Non-pigmented ciliary epithelial cell (primary cell): ENCODE measurements at regions not wholly inside any gene's neighbourhood (a gene's known extent, or its start where the extent isn't known, plus 50 kb on each side); places are given as distances from the start of the nearest gene placed in this dataset.
"Not testable (repeated sequence)": the region's sequence is repeated elsewhere in the genome, so short reads cannot be mapped to it uniquely, and the experiment has no call there.

Experiments used
- DNase-seq: peaks from one replicate; pipeline ENCODE4 v3.0.0-alpha.2; 2010; ENCODE audit warnings: low read depth

DNA sequence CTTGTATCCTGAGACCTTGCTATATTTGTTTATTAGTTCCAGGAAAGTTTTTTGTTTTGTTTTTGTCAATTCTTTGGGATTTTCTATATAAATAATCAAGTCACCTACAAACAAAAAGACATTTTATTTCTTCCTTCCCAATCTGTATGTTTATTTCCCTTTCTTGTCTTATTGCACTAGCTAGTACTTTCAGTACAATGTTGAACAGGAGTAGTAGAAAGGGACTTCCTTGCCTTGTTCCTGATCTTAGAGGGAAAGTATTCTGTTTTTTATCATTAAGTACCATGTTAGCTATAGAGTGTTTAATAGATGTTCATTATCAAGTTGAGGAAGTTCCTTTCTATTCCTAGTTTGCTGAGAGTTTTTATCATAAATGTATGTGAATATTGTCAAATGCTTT lies 119.5 kb upstream of the TLE4 start:
- DNase-seq = no peak

DNA sequence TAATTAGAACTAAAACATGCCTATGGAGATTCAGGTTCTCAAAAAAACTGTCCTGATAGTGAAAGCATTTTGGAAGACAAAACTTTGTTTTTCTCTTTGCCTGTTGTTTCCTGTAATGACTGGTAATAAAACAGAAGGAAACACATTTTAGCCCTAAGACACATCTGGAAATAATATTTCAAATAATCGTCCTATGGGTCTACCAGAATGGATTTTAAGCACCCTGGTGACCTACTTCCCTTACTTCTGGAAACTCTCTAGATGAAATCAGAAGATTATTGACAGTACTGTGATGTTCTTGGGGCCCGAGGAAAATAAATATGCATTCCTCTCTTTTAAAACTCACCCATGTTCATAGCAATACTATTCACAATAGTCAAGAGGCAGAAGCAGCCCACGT lies 110.1 kb upstream of the TLE4 start:
- DNase-seq = no peak

DNA sequence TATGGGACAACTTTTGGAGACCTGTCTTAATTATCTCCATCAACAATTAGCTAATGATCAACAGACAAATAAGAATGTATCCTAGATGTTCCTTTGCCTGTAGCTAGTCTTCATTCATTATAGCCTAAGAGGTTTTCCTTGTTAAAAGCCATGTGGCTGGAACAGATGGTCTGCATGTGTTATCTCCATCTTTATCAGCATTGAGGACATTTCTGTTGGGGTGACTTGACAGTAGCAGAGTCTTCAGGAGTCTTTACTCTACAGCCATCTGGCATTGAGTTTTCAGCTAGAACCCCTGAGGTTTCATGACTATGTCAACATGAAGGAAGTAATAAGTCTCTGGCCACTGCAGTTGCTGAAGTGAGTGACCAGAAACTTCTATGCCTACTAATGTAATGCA lies 106.6 kb upstream of the TLE4 start:
- no peak for DNase-seq

DNA sequence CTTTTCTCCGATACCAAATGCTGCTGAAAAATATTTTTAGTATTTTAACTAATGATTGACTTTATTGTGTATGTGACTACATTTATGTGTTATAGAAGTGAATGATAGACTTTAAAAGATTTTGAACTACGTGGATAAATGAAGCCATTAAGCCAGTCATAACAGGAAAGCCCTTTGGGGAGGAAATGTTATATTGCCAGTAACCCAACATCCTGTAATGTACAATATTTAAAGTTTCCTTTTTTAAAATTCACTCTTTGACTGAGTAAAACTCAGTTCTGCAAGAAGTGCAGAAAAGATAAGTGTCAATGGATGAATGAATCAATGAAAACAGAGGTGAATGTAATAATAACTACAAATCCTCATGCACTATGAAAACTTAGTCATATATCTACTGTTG lies 102.6 kb upstream of the TLE4 start:
- DNase-seq = no peak

DNA sequence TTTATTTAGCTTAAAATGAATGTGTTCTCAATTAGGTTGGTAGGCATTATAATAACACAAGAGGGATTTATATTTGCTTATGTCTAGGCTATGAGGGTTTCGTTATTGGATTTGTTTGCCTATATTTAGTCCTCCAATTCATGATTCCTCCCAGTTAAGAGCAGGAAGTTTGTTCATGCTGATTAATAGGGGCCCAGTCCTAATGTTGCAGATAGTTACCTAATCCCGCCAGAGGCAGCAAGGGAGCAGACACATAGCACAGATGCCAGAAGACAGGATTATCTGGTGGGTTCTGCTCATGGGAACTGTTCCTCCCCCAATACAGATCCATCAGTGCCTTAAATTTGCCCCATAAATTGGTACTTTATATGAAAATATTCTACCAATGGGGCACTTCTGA lies 100.8 kb upstream of the TLE4 start:
- no peak for DNase-seq

DNA sequence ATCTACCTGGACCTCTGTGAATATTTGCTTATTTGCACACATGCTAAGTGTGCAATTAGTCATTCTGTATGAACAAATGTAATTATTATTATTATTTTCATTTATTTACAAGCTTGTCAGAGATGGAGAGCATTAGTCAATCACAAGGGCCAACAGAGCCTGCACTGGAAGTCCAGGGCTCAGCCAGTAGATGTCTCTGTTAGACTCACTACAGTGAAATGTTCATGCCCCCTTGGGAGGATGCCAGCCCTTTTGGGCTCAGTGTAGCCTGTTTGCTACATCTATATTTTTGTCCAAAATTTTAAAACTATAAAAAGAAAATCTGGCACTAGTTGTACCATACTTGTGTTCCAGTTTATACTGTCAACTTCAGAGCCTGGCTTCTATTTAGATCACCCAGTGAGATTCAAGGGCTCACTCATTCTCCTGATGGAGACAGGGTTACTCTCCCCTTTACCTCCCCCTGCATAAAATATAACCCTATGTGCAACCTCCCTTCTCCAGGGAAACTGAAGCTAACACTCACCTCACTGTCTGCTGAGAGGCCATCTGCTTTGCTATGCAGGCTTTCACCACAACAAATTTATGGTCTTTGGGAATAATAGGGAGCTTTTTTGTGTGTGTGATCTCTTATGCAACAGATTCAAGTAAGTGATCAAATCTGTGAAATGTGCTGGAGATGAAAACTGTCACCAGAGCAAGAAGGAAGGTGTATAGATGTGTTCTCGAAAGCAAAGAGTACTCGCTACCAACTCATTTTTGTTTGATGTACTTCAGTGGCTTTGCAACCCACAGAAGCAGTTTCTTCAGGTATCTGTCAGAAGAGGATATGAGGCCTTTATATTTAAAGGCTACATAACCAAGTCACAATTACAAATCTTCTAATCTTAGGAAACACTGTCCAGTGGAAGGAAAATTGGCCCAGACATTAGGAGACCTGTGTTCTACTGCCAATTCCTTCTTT lies 99.9 kb upstream of the TLE4 start:
- DNase-seq = no peak

DNA sequence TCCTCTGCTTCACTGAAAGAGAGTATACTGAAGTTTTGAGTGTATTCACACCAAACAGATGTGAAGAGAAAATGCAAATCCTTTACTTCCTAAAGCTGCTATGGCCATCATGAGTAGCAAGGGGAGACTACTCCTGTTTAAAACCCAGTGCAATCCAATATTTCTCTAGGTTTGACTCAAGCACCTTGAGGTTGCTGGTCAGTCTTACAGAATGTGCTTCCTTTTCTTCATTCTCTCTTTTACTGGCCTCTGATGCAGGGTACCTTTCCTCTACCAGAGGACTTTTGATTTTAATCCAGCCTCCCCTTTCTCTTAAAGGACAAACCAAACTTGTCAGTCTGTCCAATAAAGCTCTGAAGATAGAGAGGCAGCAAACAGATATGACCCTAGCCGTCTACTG lies 98.1 kb upstream of the TLE4 start:
- no peak for DNase-seq

DNA sequence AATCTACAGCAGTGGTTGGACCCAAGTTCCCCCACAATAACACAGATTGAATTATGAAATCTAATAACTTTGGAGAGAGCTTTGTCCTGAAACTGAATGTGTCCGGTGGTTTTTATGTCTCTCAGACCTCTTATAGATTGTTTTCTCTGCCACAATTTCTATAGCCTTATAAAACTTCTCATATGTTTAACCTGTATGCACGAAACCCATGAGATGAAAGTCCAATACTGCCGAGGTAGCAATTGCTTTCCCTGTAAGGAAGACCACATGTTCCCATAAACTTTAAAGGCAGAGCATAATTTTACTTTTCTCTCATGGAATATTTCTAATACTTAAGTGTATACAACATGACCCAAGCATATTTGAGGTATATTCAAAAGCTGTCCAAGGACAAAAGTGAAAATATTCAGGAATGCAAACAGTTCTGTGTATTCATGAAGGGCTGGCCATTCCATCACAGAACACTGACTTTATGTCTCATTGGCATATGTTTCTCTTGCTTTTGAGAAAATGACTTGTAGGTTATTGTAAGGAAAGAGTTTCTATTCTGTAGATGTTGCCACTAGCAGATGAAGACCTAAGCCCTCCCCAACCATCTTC lies 94.4 kb upstream of the TLE4 start:
- no peak for DNase-seq

DNA sequence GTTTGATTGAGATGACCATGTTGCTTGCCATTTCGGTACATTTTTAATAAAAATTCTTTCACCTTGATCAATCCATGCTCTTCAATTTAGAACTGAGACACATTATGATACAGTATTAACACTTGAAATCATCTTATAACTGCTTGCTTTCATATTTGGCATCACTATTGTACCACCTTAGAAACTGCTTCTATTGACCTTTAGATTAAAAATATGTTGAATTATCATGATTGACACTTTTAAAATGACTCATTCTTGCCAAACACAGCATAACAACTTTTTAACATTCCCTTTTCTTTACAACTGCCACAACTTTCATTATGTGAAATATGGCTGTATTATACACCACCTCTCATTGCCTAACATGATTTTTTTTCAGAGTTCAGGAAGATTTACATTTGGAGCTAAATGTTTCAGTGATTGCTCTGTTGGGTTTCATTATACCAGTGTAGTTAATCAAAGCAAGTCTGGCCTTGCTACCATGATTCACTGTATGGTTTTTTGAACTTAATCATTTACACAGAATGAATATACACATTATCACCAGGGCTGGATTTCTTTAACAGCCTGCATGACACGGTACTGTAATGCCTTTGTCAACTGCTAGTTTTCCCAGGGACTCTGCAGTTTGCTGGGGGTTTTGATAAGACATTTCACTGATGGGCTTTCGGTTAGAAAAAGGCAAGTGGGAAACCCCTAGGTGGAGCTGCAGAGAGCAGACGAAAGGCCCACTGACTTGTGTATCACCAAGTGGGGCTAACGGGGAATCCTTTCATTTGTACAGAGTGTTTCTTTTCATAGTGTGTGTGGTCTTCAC lies 93.6 kb upstream of the TLE4 start:
- no peak for DNase-seq

DNA sequence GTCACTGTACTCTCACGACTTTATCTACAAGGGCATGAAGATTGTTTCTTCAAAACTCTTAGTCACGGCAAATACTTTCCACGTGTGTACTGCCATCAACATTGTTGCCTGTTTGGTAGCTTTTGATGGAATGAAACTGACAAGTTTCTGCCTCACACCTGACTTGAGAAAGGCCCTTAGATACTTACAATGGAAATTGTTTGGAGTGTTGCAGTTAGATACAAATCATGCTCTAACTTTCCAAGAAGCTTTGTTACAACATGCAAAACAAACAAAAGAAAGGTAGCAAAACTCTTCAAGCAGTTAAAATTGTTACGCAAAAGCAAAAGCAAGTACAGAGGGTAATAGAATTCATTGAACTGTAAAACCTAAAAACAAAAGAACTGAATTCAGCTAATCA lies 91.1 kb upstream of the TLE4 start:
- DNase-seq = no peak

DNA sequence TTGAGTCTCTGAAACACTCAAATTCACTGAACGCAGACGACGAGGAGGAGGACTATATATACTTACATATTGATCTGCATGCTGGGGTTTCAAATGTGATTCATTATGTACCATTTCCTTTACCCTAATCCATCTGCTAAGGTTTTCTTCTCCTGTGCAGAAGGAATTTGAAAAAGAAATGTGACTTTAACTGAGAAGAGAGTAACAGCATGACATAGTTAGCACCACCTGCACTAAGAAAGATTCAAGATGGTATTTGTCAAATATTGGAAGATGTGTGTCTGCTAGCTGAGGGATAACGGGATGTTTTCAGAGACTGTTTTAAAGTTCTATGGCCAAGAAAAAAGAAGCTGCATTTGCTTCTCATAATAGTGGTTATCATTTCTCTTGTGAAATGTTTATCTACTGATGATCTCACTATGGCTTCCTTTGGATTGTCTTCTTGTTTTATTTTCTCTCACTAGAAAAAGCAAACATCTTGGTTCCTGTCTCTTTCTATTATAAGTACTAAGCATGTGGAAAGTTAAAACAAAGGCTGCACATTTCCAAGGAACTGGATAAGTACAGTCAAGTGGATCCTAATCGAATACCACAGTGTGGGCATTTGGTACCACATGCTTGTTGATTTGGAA lies 89.8 kb upstream of the TLE4 start:
- DNase-seq = no peak

DNA sequence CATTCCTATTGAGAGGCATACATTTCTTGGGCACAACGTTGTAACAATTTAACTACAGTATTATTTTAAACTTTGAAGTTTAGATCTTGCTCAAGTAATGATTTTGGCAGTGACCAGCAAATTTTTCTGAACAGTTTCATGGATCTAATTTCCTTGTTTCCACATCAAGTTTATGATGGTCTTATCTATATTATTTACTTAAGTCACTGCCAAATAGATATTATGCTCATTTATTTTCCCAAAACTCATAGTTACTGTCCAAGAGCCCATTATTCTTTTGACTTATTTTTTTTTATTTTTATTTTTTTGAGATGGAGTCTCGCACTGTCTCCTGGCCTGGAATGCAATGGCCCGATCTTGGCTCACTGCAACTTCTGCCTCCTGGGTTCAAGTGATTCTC lies 86.5 kb upstream of the TLE4 start:
- DNase-seq = no peak

DNA sequence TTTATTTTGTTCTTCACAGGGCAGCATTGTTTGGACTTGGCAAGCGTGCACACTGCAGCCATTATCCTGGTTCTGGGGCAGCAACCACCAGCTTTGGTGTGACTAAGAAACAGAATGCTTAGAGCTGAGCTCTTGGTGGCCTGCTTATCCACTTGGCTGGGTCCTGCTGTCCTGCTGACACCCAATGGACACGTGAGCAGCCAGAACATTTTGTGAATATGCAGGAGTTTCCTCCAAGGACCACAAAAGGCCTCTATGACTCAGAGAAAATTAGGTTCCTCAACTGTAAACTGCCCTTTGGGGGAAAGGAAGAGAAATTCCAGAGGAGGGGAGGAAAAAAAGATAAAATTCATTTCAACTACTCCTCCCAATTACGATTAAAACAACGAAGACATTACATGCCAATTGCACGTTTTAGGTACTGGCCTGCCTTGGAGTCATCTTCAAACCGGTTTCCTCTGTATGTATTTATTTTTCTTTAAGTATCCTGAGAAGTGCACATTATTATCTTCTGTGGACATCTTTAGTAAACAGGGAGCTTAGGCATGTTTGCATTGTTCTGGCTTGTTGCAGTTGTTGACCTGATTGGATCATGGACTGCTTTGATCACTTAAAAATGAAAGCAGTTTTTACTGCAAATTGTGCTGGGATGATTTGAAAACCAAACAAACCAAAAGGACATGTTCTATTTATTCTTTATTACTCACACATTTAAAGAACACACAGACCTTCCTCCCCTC lies 82.3 kb upstream of the TLE4 start:
- peak; percentile 44 for DNase-seq

DNA sequence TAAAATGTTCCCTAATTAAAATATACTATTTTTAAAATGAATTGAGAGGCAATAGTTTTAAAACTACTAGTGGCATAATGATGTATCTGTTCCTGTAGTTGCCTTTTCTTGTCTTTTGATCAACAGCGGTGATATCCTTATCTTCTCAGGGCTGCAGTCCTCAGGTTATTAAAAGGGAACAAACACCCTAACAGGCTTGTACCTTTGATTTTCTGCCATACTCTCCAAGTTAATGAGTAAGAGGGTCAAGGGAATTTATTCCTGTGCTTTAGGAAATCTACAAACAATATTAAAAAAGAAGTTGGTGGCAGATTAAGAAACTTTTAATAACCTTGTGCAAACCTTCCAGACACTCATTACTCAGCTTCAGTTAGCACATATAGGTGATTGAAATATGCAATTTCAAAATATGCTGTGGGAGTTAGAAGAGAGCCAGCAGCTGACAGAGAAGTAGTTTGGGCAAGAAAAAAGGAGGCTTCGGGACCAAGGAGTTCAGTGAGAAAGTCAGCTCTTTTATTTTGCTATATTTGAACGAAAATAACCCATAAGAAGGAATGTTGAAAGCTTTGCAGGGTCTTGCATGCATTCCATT lies 81.0 kb upstream of the TLE4 start:
- DNase-seq = no peak

DNA sequence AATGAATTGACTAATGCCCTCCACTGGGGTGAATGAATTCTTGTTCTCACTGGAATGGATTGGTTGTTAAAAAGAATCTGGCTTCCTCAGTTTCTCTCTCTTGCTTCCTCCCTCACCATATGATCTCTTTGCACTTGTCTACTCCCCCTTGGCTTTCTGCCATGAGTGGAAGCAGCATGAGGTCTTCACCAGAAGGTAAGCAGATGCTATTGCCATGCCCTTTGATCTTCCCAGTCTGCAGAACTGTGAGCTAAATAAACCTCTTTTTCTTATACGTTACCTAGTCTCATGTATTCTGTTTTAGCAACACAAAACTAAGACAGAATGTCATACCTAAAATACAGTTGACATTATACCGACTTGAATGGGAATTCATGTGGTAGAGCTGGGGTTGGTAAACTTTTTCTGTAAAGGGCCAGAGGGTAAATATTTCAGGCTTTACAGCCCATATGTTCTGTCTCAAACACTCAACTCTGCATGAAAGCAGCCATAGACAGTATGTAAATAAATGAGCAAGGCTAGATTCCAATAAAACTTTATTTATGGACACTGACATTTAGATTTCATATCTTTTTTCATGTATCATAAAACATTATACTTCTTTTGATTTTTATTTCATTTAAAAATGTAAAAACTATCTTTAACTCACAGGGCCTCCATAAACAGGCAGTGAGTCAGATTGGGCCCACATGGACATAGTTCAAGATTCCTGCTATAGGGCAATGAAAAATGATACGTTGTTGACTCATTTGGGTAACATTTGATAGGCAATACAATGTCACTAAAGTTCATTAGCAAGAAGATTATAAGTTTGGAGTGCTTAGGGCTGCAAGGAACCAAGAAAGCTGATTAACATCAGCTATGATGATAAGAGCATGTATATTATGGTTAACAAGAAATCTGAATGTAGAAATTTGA lies 79.4 kb upstream of the TLE4 start:
- no peak for DNase-seq

DNA sequence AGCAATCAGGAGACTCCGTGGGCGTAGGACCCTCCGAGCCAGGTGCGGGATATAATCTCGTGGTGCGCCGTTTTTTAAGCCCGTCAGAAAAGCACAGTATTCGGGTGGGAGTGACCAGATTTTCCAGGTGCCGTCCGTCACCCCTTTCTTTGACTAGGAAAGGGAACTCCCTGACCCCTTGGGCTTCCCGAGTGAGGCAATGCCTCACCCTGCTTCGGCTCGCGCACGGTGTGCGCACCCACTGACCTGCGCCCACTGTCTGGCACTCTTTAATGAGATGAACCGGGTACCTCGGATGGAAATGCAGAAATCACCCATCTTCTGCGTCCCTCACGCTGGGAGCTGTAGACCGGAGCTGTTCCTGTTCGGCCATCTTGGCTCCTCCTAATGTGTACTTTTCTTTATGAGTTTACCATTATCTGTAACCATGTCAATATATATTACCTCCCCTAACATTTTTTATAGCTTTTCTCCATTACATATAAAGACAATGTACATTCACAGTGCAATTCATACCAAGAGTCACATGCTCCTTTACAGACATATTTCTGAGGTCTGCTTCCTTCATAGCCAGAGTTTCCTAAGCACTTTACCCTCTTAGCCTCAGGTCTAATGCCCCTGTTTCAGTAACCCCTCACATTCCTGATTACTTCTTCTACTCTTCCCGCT lies 71.4 kb upstream of the TLE4 start:
- not testable (repeated sequence) for DNase-seq

DNA sequence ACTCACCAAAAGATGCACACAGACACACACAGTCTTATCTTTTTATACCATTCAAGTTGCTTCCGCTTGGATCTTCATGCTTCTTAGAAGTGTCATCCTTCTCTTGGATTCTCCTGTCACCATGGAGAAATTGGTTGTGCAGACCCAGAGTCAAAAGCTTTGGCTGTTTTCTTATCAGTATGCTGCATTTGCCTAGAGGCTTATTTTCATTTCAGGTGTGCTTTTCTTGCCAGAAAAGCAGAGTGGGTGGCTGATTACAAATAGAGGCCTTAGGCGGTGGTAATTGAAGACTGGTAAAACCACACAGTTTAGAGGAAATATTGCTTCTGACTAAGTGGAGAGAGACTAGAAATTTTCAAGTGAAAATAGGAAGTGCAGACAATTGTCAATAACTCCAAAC lies 70.2 kb upstream of the TLE4 start:
- no peak for DNase-seq

DNA sequence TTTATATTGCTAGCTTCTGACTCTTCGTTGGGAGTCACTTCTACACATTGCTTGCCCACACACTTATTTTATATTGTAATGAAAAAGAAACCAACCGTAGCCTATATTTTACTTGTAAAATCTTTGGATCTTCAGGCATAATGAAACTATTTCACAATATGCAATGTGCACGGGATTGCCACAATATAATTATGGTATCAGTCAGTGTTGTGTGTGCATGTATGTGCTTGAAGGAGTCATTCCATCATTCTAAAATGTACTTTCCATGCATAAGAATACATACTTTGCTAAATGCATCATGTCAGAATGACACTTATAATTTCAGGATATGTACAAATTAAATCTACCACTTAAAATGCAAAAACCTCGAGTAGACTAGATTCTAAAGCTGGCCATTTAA lies 64.0 kb upstream of the TLE4 start:
- no peak for DNase-seq

DNA sequence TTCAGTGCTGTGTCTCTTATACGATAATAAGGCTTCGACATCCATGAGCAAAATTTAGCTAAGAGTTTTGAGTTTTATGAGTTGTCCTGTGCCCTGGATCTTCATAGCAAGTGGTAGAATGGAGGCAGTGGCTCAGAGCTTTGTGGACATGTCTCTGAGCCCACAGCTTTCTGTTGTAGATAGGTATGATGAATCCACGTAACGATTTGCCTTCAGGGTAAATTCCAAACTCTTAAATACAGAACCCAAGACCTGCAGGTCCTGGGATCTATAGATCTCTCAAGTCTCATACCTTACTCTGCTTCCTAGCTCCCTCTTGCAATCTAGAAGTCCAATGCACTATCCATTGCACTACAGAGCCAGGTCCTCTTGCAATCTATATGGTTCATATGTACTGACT lies 59.5 kb upstream of the TLE4 start:
- DNase-seq = no peak
